SU-DHL-6 (cell line): ENCODE measurements at regions not wholly inside any gene's neighbourhood (a gene's known extent, or its start where the extent isn't known, plus 50 kb on each side); places are given as distances from the start of the nearest gene placed in this dataset.

Experiments used
- EZH2phosphoT487 ChIP-seq: fragments of 200-600 bp; sonication (generic), shearing (Covaris generic); conservative IDR thresholded peaks from 2 replicates; pipeline ENCODE4 v1.6.1; 2018; ENCODE audit warnings: mild to moderate bottlenecking, antibody characterized with exemption, low read length, moderate library complexity, mixed read lengths
- TF ChIP-seq, protein P1 (sequence below): fragments of 200-600 bp; sonication (generic); IDR thresholded peaks from one replicate; pipeline ENCODE4 v1.5.1; 2017; ENCODE audit warnings: antibody characterized with exemption, mild to moderate bottlenecking, low read length, moderate library complexity; ENCODE audit not compliant: insufficient read depth, poor library complexity, severe bottlenecking

GRCh38 chr16:49050607-49051006, 231.0 kb downstream of the CBLN1 start:
- TF ChIP-seq, protein P1, sequence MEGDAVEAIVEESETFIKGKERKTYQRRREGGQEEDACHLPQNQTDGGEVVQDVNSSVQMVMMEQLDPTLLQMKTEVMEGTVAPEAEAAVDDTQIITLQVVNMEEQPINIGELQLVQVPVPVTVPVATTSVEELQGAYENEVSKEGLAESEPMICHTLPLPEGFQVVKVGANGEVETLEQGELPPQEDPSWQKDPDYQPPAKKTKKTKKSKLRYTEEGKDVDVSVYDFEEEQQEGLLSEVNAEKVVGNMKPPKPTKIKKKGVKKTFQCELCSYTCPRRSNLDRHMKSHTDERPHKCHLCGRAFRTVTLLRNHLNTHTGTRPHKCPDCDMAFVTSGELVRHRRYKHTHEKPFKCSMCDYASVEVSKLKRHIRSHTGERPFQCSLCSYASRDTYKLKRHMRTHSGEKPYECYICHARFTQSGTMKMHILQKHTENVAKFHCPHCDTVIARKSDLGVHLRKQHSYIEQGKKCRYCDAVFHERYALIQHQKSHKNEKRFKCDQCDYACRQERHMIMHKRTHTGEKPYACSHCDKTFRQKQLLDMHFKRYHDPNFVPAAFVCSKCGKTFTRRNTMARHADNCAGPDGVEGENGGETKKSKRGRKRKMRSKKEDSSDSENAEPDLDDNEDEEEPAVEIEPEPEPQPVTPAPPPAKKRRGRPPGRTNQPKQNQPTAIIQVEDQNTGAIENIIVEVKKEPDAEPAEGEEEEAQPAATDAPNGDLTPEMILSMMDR: no peak
- TF ChIP-seq EZH2phosphoT487: no peak
